ENCODE measurements at regions not wholly inside any gene's neighbourhood (a gene's known extent, or its start where the extent isn't known, plus 50 kb on each side); places are given as distances from the start of the nearest gene placed in this dataset.

DNA sequence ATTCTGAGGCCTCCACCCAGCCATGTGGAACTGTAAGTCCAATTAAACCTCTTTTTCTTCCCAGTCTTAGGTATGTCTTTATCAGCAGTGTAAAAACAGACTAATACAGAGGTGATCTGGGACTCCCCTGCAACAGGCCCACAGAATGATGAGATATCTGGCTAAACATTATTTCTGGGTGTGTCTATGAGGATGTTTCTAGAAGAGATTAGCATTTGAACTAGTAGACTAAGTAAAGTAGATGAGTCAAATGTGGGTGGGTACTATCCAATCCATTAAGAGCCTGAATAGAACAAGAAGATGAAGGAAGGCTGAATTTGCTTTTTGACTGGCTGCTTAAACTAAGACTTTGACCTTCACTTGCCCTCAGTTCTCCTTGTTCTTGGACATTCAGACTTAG, 396.5 kb upstream of the LRRC7 start:
- H3K4me1 ChIP-seq, result no peaks in the 10 kb centered on the region
- H3K9me3 ChIP-seq, result no peaks in the 10 kb centered on the region
- H3K36me3 ChIP-seq, result no peaks in the 10 kb centered on the region
- no peak for TF ChIP-seq CTCF (IDR thresholded peaks at IDR 0.05)
- TF ChIP-seq POLR2A (IDR thresholded peaks at IDR 0.05), result no peak
- TF ChIP-seq POLR2AphosphoS5 (IDR thresholded peaks at IDR 0.05), result no peak
- no peak for TF ChIP-seq EP300 (IDR thresholded peaks at IDR 0.05)
- H3K27me3 ChIP-seq, result no peaks in the 10 kb centered on the region
- DNase-seq, result no peak
- intact Hi-C loops (cut with DNase I), result no loop called here
- H3K27ac ChIP-seq, result no peak overlapping the region
- no peak overlapping the region for H3K4me3 ChIP-seq

DNA sequence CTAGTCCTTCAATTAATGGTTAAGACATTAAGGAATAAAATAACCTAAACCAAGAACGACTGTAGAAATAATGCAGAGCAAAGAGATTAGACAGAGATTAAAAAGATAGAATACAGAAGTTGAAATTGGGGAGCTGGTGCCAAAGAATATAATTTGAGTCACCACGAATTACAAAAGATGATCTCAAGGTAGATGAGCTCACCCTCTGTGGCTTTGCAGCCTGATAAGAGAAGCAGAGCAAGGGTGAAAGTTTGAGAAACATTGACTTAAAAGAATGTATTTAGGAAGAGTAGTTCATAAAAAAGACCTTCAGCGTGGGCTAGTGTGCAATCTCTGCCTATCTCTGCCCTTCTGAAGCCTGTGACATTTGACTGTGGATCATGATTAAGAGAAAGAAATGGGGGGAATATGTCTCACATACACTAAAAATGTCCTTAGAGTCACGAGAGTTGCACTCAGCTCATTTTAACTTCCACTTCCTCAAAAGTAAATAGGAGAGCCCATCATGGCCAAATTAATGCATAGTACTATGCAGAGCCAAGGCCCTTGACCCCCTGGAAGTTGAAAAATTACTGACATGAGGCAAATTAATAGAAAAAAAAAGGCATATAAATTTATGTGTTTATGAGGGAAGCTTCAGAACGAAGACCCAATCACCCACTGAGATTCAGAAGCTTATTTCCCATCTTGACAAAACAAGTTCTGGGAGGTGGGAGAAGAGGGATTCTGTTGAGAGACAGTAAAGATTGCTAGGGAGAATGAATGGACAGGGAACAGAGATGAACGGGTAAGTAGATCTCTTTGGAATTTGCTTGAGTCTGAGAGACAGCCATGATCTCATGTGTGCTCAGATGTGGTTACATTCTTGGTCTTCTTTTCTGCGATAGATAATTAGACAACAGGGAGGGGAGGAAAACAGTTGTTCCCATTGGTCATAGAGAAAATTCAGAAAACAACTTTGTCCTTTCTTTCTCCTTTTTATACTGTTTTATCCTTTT, 395.4 kb upstream of the LRRC7 start:
- no peak for DNase-seq

DNA sequence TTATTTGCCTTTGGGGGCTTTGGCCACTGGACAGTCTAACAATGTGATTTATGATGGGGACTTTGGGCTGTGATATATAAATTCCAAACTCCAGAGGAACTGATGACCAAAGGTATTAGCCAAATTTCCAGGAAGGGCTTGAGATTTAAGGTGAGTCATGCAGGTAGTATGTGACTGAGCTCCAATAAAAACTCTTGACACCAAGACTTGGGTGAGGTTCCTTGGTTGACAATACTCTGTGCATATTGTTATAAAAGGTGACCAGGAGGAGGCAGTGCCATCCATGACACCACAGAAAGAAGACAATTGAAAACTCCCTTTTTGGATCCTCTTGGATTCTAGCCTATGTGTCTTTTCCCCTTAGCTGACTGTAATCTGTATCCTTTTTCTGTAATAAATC, 392.7 kb upstream of the LRRC7 start:
- Histone ChIP-seq H3K4me3 (no peak overlapping the region), H3K4me1 (no peaks in the 10 kb centered on the region), H3K27me3 (no peaks in the 10 kb centered on the region), H3K9me3 (no peaks in the 10 kb centered on the region), H3K36me3 (no peaks in the 10 kb centered on the region), H3K27ac (no peak overlapping the region)
- TF ChIP-seq EP300 (IDR thresholded peaks at IDR 0.05) (no peak), CTCF (IDR thresholded peaks at IDR 0.05) (no peak), POLR2A (IDR thresholded peaks at IDR 0.05) (no peak), POLR2AphosphoS5 (IDR thresholded peaks at IDR 0.05) (no peak)
- intact Hi-C loops (cut with DNase I), result no loop called here
- no peak for DNase-seq

More for the DNA sequence above, 395.4 kb upstream of the LRRC7 start:
- intact Hi-C loops (cut with DNase I), result no loop called here
- Histone ChIP-seq H3K4me3 (no peak overlapping the region), H3K27me3 (no peaks in the 10 kb centered on the region), H3K27ac (no peak overlapping the region), H3K36me3 (no peaks in the 10 kb centered on the region), H3K4me1 (no peaks in the 10 kb centered on the region), H3K9me3 (no peaks in the 10 kb centered on the region)
- 57 to 67% methylated on average over 7 of the region's 7 CpGs for WGBS, 2 donors
- no peak for TF ChIP-seq POLR2AphosphoS5 (IDR thresholded peaks at IDR 0.05)
- TF ChIP-seq CTCF (IDR thresholded peaks at IDR 0.05), result no peak
- no peak for TF ChIP-seq EP300 (IDR thresholded peaks at IDR 0.05)
- no peak for TF ChIP-seq POLR2A (IDR thresholded peaks at IDR 0.05)

GRCh38 chr1:69180358-69180757, 387.4 kb upstream of the LRRC7 start:
- no peak overlapping the region for H3K27ac ChIP-seq
- H3K4me1 ChIP-seq, result no peaks in the 10 kb centered on the region
- DNase-seq, result no peak
- no peak overlapping the region for H3K4me3 ChIP-seq
- intact Hi-C loops (cut with DNase I), result no loop called here
- TF ChIP-seq POLR2A (IDR thresholded peaks at IDR 0.05) (no peak), EP300 (IDR thresholded peaks at IDR 0.05) (no peak), CTCF (IDR thresholded peaks at IDR 0.05) (no peak), POLR2AphosphoS5 (IDR thresholded peaks at IDR 0.05) (no peak)
- H3K36me3 ChIP-seq, result no peaks in the 10 kb centered on the region
- no peaks in the 10 kb centered on the region for H3K9me3 ChIP-seq
- H3K27me3 ChIP-seq, result no peaks in the 10 kb centered on the region

- H3K27me3 ChIP-seq, result no peaks in the 10 kb centered on the region
- H3K4me3 ChIP-seq, result no peak overlapping the region
- no peak overlapping the region for H3K27ac ChIP-seq
- TF ChIP-seq EP300 (IDR thresholded peaks at IDR 0.05), result no peak
- TF ChIP-seq CTCF (IDR thresholded peaks at IDR 0.05), result no peak
- no peak for TF ChIP-seq POLR2AphosphoS5 (IDR thresholded peaks at IDR 0.05)
- TF ChIP-seq POLR2A (IDR thresholded peaks at IDR 0.05), result no peak
- H3K36me3 ChIP-seq, result no peaks in the 10 kb centered on the region
- intact Hi-C loops (cut with DNase I), result no loop called here
- no peaks in the 10 kb centered on the region for H3K4me1 ChIP-seq
- no peak for DNase-seq
- no peaks in the 10 kb centered on the region for H3K9me3 ChIP-seq
Observed at GRCh38 chr1:69185378-69185777, 382.3 kb upstream of the LRRC7 start.

Measured in sigmoid colon (tissue), 6 donors.